ENCODE measurements at regions not wholly inside any gene's neighbourhood (a gene's known extent, or its start where the extent isn't known, plus 50 kb on each side); places are given as distances from the start of the nearest gene placed in this dataset.

DNA sequence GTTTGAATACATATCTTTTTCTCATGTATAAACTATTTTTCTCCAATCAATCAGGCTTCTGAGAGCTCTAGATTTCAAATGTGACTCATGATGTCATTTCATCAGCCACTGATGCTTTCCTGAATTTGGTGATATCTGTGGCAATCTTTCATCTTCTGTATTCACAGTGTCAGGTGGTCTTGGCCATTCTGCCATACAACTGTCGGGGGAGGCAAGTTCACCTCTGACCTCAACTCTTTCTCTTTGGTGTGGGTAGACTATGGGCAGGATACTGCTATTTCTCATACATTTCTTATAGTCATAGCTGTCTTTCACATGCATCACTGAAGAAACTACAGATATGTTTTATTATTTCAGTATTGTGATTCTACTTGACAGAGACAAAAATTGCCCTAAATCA is 414.1 kb upstream of the MEF2C start:
- peaks cover 9% of the 10 kb centered on the region for H3K4me1 Mint-ChIP-seq (ENCODE audit: low read depth)

DNA sequence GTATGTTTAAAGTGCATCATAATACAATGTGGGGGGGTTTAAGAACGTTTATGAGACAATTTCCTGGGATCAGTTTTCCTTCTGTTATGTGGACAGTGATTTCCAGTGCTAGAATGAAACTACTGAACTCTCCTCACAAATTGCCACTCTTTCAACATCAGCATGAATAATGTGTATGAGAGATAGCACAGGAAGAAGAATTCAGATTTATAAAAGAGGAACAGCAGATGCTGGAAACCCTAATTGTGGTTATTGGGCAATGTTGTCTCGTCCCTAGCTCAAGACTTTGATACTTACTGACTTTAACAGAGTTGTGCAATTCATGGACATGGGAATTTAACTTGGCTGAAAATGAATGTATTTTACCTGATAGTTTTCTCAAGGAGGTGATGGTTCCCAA is 410.8 kb upstream of the MEF2C start:
- H3K36me3 Mint-ChIP-seq (ENCODE audit: low read depth): no peaks in the 10 kb centered on the region
- no peaks in the 10 kb centered on the region for H3K9me3 Mint-ChIP-seq
- H3K27ac Mint-ChIP-seq: no peak overlapping the region
- H3K4me3 Mint-ChIP-seq (ENCODE audit: low read depth): no peak overlapping the region
- H3K4me1 Mint-ChIP-seq (ENCODE audit: low read depth): peaks cover 7% of the 10 kb centered on the region
- no peaks in the 10 kb centered on the region for H3K27me3 Mint-ChIP-seq (ENCODE audit: low read depth)
- DNase-seq (ENCODE audit: low spot score): no peak
- intact Hi-C loops (cut with micrococcal nuclease): no loop called here

More for the DNA sequence above, 414.1 kb upstream of the MEF2C start:
- Mint-ChIP-seq H3K4me3 (ENCODE audit: low read depth) (no peak overlapping the region), H3K36me3 (ENCODE audit: low read depth) (no peaks in the 10 kb centered on the region), H3K27ac (no peak overlapping the region), H3K9me3 (no peaks in the 10 kb centered on the region), H3K27me3 (ENCODE audit: low read depth) (no peaks in the 10 kb centered on the region)
- DNase-seq (ENCODE audit: low spot score): no peak
- intact Hi-C loops (cut with micrococcal nuclease): loop anchor here (1.0 kb wide), 1 partner anchor 17 kb away; no protein-coding TSS in a partner anchor

DNA sequence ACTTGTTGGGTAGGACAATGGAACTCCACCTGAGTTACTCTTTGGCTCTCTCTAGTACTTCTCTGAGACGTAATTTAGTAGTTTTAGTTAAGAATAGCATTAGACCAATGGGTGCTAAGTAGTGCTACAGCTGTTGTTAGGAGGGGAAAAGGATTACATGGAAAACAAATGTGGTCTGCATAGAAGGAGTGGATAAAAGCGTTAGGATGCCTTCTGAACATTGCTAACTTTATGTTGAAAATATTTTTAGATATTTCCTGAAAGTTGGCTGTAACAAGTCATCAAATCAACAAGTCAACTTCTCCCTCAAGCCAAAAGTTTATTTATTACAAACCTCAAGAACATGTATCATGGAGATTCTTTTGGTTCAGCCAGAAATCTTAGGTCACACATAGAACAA is 409.5 kb upstream of the MEF2C start:
- DNase-seq (ENCODE audit: low spot score): no peak
- intact Hi-C loops (cut with micrococcal nuclease): no loop called here
- H3K36me3 Mint-ChIP-seq (ENCODE audit: low read depth): no peaks in the 10 kb centered on the region
- no peaks in the 10 kb centered on the region for H3K27me3 Mint-ChIP-seq (ENCODE audit: low read depth)
- H3K27ac Mint-ChIP-seq: no peak overlapping the region
- no peaks in the 10 kb centered on the region for H3K9me3 Mint-ChIP-seq
- H3K4me3 Mint-ChIP-seq (ENCODE audit: low read depth): no peak overlapping the region
- peaks cover 7% of the 10 kb centered on the region for H3K4me1 Mint-ChIP-seq (ENCODE audit: low read depth)

DNA sequence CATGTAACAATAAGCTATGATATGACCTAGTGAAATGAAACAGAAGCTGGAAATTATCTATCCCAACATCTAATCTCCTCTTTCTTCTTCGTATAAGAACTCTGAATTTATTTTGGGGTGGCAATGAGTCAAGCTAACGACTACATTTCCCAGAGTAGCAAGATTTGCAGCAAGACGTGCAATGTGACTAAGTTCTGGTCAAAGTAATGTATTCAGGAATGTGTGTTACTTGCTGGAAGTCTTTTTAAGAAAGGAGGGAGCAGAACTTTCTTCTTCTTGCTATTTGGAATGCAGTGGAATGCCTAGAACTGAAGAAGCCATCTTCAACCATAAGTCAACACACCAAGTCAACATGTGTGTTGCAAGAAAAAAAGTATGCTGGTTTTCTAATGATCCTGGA is 406.6 kb upstream of the MEF2C start:
- intact Hi-C loops (cut with micrococcal nuclease): no loop called here
- no peaks in the 10 kb centered on the region for H3K36me3 Mint-ChIP-seq (ENCODE audit: low read depth)
- no peaks in the 10 kb centered on the region for H3K9me3 Mint-ChIP-seq
- no peaks in the 10 kb centered on the region for H3K4me1 Mint-ChIP-seq (ENCODE audit: low read depth)
- no peak overlapping the region for H3K4me3 Mint-ChIP-seq (ENCODE audit: low read depth)
- DNase-seq (ENCODE audit: low spot score): no peak
- H3K27ac Mint-ChIP-seq: no peak overlapping the region
- H3K27me3 Mint-ChIP-seq (ENCODE audit: low read depth): no peaks in the 10 kb centered on the region

DNA sequence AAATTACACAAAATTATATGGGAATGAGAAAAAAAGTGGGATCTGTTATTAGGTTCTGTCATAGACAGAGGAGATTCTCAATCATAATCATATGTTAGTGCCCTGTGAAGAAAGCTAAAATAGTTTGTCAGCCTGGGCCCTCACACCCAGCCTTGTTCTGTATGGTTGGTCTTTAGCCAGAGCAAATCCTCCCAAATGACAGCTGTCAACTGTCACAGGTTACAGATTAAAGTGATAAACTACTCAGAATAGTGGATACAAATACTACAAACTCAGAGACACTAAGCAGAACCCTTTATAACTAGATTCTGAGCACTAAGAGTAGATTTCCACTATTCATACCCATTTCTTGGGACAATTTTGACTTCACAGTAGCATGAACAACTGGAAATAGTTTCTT is 405.0 kb upstream of the MEF2C start:
- Mint-ChIP-seq H3K4me3 (ENCODE audit: low read depth) (no peak overlapping the region), H3K27ac (no peak overlapping the region)
- intact Hi-C loops (cut with micrococcal nuclease): no loop called here

DNA sequence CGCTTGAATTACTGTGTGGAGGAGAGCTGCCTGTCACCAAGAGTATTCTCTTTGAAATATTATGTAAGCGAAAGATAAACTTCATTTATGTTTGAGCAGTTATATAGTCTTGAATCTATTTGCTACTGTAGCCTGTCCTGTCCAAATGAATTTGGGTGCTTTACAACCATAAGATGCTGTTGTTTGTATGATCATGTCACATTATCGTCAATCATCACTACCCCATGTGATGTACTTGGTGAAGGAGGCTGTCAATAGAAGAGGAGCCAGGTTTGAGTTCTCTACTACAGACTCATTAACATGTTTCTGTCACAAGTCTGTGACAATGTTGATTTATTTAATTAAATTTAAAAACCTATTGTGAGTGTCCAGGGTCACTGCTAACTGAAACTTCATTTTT is 403.3 kb upstream of the MEF2C start:
- no peaks in the 10 kb centered on the region for H3K27me3 Mint-ChIP-seq (ENCODE audit: low read depth)
- H3K9me3 Mint-ChIP-seq: no peaks in the 10 kb centered on the region
- no peaks in the 10 kb centered on the region for H3K36me3 Mint-ChIP-seq (ENCODE audit: low read depth)
- H3K4me1 Mint-ChIP-seq (ENCODE audit: low read depth): no peaks in the 10 kb centered on the region
- H3K27ac Mint-ChIP-seq: no peak overlapping the region
- DNase-seq (ENCODE audit: low spot score): no peak
- no peak overlapping the region for H3K4me3 Mint-ChIP-seq (ENCODE audit: low read depth)
- intact Hi-C loops (cut with micrococcal nuclease): no loop called here

More for the DNA sequence above, 405.0 kb upstream of the MEF2C start:
- no peaks in the 10 kb centered on the region for H3K36me3 Mint-ChIP-seq (ENCODE audit: low read depth)
- H3K27me3 Mint-ChIP-seq (ENCODE audit: low read depth): no peaks in the 10 kb centered on the region
- no peak for DNase-seq (ENCODE audit: low spot score)
- no peaks in the 10 kb centered on the region for H3K9me3 Mint-ChIP-seq
- H3K4me1 Mint-ChIP-seq (ENCODE audit: low read depth): no peaks in the 10 kb centered on the region

DNA sequence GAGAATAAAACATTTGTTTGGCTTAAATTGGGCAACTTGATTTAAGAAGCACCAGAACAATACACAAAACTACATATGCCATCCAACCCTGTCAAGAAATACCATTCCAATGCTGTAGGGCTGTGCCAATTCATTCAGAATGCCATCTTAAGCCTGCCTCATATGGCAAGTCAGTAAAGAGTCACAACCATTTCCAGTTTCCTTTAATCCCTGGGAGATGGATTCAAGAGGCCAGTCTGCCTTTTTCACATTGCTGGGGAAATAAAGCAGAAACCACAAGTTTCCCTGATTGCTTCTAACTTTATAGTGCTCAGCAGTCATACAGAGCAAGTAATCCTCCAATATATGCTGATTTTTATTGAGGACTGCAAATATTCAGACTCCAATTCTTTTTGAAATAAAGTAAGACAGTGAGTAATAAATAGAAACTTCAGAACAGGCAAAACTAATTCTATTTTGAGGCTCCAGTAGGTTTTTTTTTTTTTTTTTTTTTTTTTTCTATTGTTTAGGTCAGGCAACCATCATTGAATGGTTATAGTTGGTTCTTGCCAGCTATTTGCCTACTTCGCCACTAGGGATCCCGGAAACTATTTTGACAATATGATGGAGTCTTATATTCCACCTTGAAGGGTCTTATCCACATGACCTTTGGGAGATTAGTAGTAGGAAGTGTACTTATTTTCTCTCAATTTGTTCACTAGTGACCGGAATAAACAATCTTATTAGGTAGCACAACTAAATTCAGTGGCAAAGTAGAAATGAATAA is 400.9 kb upstream of the MEF2C start:
- Mint-ChIP-seq H3K4me3 (ENCODE audit: low read depth) (no peak overlapping the region), H3K36me3 (ENCODE audit: low read depth) (no peaks in the 10 kb centered on the region)
- intact Hi-C loops (cut with micrococcal nuclease): no loop called here

DNA sequence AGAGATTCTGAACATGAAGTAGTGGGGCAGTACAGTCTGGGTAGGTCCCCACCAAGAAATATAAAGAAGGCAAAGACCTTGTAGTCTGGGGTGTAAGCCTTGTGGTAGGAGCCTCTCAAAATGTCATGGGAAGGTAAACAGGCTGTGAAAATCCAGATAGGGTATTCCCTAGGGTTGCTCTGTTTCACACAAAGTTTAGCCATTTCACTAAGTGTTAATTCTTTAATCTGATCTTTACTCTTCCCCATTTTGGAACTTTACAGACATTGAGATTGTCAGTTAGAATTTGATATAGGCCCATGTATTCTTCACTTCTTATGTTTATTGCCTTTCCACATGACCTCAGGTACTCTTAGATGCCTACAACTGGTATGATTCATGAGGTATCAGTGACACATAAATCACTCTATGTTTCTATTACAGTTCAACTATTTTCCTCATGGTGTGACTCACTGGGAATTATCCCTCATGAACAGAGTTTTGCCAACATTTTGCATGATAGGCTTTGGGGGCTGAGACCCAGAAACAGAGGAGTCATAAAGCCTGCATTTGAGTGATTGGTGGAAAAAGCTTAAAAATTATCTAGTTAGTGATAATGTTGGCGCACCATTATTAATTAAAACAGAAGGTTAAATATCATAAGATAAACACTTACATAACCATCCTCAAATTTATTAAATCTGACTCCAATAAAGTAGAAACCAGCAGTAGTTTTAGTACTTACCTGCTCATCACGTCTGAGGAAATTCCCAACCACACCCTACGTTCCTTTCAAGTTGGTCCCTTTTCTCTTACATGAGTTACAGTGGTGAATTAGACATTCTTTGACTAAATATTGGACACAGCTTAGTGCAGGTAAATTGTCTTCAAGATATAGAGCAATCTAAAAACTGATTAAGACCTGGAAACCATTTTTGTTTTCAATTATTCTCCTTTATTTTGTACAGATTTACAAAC is 399.8 kb upstream of the MEF2C start:
- DNase-seq (ENCODE audit: low spot score): no peak
- Mint-ChIP-seq H3K9me3 (no peaks in the 10 kb centered on the region), H3K4me3 (ENCODE audit: low read depth) (no peak overlapping the region), H3K4me1 (ENCODE audit: low read depth) (no peaks in the 10 kb centered on the region), H3K27me3 (ENCODE audit: low read depth) (no peaks in the 10 kb centered on the region), H3K36me3 (ENCODE audit: low read depth) (no peaks in the 10 kb centered on the region), H3K27ac (no peak overlapping the region)
- intact Hi-C loops (cut with micrococcal nuclease): loop anchor here (1.0 kb wide), 1 partner anchor 31 kb away; no protein-coding TSS in a partner anchor

More for the DNA sequence above, 400.9 kb upstream of the MEF2C start:
- Mint-ChIP-seq H3K27ac (no peak overlapping the region), H3K9me3 (no peaks in the 10 kb centered on the region), H3K27me3 (ENCODE audit: low read depth) (no peaks in the 10 kb centered on the region), H3K4me1 (ENCODE audit: low read depth) (no peaks in the 10 kb centered on the region)
- DNase-seq (ENCODE audit: low spot score): no peak

DNA sequence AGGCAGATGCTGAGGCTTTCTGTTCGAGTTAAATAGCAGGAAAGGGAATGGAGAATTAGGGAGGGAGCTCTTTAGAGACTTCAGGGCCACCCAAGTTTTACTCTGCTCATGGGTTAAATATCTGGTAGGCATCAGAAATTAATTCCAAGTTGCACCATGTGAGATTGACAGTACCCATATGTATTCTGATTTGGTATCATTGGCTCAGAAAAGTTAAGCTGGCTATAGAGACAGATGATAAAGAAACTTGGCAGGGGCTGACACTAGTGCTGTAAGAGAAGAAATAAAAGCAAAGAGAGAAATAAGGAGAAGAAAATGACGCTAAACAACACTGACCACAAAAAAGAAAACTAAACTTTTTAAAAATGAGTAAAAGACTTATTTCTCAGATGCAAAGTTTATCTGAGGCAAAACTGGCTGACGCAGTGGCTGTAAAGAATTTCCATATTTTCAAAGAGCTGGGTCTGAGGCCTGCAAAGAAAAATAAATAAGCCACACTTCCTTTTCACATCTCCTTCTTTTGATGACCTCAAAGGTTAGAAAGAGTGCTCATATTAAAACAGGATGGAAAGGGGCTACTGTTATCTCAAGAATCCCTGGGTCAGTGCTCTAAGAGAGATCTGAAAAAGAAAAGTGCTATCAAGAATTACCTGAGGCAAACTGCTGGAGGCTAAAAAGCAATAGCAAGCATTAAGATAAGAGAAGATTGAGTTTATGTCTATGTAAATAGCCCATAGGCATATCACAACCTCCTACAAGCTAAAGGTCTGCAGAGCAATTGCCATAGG is 399.0 kb upstream of the MEF2C start:
- Mint-ChIP-seq H3K27ac (no peak overlapping the region), H3K27me3 (ENCODE audit: low read depth) (no peaks in the 10 kb centered on the region), H3K4me1 (ENCODE audit: low read depth) (no peaks in the 10 kb centered on the region), H3K36me3 (ENCODE audit: low read depth) (no peaks in the 10 kb centered on the region), H3K4me3 (ENCODE audit: low read depth) (no peak overlapping the region), H3K9me3 (no peaks in the 10 kb centered on the region)
- no peak for DNase-seq (ENCODE audit: low spot score)
- intact Hi-C loops (cut with micrococcal nuclease): loop anchor here (1.0 kb wide), 1 partner anchor 32 kb away; no protein-coding TSS in a partner anchor

DNA sequence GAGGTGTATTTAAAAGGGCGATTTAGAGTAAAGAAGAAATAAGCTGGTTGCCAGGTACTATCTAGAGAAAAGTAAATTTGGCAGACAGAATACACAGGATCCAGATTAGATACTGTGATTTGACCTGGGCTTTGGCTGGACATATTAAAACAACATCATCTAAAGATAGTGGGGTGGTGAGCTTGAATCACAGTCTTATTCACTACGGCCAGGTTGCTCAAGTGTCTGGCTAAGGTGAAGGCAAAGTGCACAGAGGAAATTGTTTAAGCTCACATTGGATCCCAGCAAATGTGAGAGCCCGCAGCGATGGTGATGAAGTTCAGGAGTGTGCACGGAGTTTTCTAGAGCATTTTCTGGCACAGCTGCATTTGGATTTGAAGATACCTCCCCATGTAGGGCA is 398.2 kb upstream of the MEF2C start:
- Mint-ChIP-seq H3K9me3 (no peaks in the 10 kb centered on the region), H3K27ac (no peak overlapping the region), H3K27me3 (ENCODE audit: low read depth) (peaks cover 3% of the 10 kb centered on the region), H3K4me3 (ENCODE audit: low read depth) (no peak overlapping the region), H3K4me1 (ENCODE audit: low read depth) (no peaks in the 10 kb centered on the region), H3K36me3 (ENCODE audit: low read depth) (no peaks in the 10 kb centered on the region)
- no peak for DNase-seq (ENCODE audit: low spot score)
- intact Hi-C loops (cut with micrococcal nuclease): no loop called here

DNA sequence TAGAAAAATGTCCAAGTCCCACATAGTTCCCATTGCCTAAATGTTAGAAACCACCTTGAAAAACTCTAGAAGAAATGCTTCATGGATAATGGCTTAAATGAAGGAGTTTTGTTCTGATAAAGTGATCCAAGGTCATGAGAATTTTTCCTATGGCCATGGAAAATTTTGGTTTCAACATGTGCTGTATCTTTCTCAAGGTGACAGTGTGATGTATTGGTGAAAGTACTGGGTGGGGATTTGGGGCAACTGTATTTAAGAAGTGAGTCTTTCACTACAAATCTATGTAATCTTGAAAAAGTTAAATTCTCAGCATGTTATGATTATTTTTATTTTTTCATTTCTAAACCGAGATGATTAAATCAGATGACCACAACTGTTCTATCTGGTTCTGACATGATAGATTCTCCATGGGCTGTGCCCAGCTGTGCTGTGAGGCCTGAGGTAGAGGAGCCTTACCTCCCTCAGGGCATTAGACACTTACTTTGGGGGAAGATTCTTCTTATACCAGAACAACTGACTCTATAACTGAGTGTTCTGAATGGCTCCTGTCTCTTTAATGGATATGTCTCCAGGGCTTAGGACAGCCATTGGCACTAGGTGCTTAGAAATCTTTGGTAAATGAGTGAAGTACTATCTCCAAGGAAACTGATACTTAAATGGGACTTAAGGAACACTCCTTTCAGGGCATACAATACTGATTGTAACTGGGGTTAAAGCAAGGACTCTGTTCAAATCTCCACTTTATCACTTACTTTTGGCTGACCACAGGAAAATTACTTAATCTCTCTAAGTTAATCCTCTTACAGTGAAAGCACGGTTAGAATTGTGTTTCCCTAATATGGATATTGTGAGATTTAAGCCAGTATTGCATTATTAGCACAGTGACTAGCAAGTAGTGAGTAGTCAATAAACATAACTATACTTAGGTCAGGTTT is 397.4 kb upstream of the MEF2C start:
- Mint-ChIP-seq H3K9me3 (no peaks in the 10 kb centered on the region), H3K27me3 (ENCODE audit: low read depth) (peaks cover 3% of the 10 kb centered on the region)

More for the DNA sequence above, 397.4 kb upstream of the MEF2C start:
- Mint-ChIP-seq H3K4me3 (ENCODE audit: low read depth) (no peak overlapping the region), H3K27ac (no peak overlapping the region), H3K36me3 (ENCODE audit: low read depth) (no peaks in the 10 kb centered on the region), H3K4me1 (ENCODE audit: low read depth) (no peaks in the 10 kb centered on the region)
- intact Hi-C loops (cut with micrococcal nuclease): no loop called here
- DNase-seq (ENCODE audit: low spot score): no peak

All from activated T-helper 2 cell treated with anti-CD3 and anti-CD28 coated beads, Interferon-gamma antibody, Interleukin-2, Interleukin-4, amounts not matched to agents 10 μg/mL and 5 μg/mL and 100 μg/mL, durations not matched to agents 14 hours and 24 hours and 36 hours (primary cell).